ENCODE measurements at regions not wholly inside any gene's neighbourhood (a gene's known extent, or its start where the extent isn't known, plus 50 kb on each side); places are given as distances from the start of the nearest gene placed in this dataset.
A peak's percentile ranks its signal among the peaks of the same experiment; 100 is the strongest.

- no peaks in the 10 kb centered on the region for H3K9me3 ChIP-seq (ENCODE audit: control insufficient read depth, insufficient read depth, low read depth, low read length)
- H3K27me3 ChIP-seq (ENCODE audit: control insufficient read depth, insufficient read depth, low read length), result peaks cover 21% of the 10 kb centered on the region
- H3K27ac ChIP-seq (ENCODE audit: low read length), result no peak overlapping the region
- no TSS peak for BruUV-seq (replicated peaks)
- ChIA-PET POLR2A (no interaction called here), CTCF (interaction anchor here (0.6 to 3.1 kb wide), 4 partner anchors 141 to 148 kb away, joined by 3 to 24 read pairs (median 5); no protein-coding TSS in a partner anchor)
- DNase-seq (ENCODE audit: low read depth, low spot score), result peak; percentile 57
- H3K36me3 ChIP-seq (ENCODE audit: control insufficient read depth, insufficient read depth, low read length), result no peaks in the 10 kb centered on the region
- in situ Hi-C loops (cut with HindIII; ENCODE audit: low pct_unique_long_range_greater_than_20kb, low sequenced_read_pairs), result no loop called here
- TF ChIP-seq POLR2AphosphoS5 (IDR thresholded peaks at IDR 0.05; ENCODE audit: low read depth, low read length) (no peak), SIN3A (IDR thresholded peaks at IDR 0.05; ENCODE audit: borderline replicate concordance, insufficient read depth, low read depth, low read length) (no peak), TCF7L2 (IDR thresholded peaks at IDR 0.05; ENCODE audit: low read depth, low read length) (no peak)
- TF ChIP-seq, protein P1, sequence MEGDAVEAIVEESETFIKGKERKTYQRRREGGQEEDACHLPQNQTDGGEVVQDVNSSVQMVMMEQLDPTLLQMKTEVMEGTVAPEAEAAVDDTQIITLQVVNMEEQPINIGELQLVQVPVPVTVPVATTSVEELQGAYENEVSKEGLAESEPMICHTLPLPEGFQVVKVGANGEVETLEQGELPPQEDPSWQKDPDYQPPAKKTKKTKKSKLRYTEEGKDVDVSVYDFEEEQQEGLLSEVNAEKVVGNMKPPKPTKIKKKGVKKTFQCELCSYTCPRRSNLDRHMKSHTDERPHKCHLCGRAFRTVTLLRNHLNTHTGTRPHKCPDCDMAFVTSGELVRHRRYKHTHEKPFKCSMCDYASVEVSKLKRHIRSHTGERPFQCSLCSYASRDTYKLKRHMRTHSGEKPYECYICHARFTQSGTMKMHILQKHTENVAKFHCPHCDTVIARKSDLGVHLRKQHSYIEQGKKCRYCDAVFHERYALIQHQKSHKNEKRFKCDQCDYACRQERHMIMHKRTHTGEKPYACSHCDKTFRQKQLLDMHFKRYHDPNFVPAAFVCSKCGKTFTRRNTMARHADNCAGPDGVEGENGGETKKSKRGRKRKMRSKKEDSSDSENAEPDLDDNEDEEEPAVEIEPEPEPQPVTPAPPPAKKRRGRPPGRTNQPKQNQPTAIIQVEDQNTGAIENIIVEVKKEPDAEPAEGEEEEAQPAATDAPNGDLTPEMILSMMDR (IDR thresholded peaks at IDR 0.05), result peak; percentile 98
- TF ChIP-seq, protein P2, sequence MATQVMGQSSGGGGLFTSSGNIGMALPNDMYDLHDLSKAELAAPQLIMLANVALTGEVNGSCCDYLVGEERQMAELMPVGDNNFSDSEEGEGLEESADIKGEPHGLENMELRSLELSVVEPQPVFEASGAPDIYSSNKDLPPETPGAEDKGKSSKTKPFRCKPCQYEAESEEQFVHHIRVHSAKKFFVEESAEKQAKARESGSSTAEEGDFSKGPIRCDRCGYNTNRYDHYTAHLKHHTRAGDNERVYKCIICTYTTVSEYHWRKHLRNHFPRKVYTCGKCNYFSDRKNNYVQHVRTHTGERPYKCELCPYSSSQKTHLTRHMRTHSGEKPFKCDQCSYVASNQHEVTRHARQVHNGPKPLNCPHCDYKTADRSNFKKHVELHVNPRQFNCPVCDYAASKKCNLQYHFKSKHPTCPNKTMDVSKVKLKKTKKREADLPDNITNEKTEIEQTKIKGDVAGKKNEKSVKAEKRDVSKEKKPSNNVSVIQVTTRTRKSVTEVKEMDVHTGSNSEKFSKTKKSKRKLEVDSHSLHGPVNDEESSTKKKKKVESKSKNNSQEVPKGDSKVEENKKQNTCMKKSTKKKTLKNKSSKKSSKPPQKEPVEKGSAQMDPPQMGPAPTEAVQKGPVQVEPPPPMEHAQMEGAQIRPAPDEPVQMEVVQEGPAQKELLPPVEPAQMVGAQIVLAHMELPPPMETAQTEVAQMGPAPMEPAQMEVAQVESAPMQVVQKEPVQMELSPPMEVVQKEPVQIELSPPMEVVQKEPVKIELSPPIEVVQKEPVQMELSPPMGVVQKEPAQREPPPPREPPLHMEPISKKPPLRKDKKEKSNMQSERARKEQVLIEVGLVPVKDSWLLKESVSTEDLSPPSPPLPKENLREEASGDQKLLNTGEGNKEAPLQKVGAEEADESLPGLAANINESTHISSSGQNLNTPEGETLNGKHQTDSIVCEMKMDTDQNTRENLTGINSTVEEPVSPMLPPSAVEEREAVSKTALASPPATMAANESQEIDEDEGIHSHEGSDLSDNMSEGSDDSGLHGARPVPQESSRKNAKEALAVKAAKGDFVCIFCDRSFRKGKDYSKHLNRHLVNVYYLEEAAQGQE (IDR thresholded peaks at IDR 0.05; ENCODE audit: insufficient read depth in 1 of 2, low read depth in 2 of 2, low read length in 1 of 2), result 0 out of 4 replicates have a peak, but pooled peaks of 1 of the 2 experiments have one; percentile 24
- peaks cover 7% of the 10 kb centered on the region for H3K4me1 ChIP-seq (ENCODE audit: control insufficient read depth, insufficient read depth, low read length)
- intact Hi-C loops (cut with micrococcal nuclease; ENCODE audit: unreplicated experiment), result loop anchor here (1.0 kb wide), 2 partner anchors 89 to 143 kb away; no protein-coding TSS in a partner anchor
- H3K4me3 ChIP-seq (ENCODE audit: low read depth in 2 of 2, low read length in 2 of 2), result peak overlapping the region; percentile 27 to 49
- peak; percentile 97 for ATAC-seq
Measured at GRCh38 chr5:154610321-154611154, 132.5 kb upstream of the HAND1 start.

DNA sequence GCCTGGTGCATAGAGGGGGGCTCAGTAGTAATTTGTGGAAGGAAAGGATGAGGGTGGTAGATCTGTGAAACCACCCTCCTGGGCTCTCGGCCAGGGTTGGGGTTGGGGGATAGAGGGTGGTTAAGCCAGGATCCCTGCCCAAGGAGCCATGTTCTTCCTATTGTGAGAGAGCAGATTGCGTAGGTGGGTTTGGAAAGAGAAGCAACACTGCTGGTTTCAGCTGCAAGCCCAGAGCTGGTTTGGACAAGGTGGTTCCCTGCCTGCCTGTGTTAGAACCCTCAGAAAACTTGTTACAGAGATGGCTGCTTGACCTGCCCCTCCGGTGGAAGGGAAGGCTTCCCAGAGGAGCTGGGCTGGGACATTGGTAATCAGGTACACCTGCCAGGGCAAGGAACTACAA, 131.2 kb upstream of the HAND1 start:
- in situ Hi-C loops (cut with HindIII; ENCODE audit: low pct_unique_long_range_greater_than_20kb, low sequenced_read_pairs), result no loop called here
- CTCF ChIA-PET, result interaction anchor here (3.1 kb wide), 1 partner anchor 141 kb away, joined by 24 read pairs; no protein-coding TSS in a partner anchor
- BruUV-seq (replicated peaks), result no TSS peak

More for the DNA sequence above, 131.2 kb upstream of the HAND1 start:
- H3K9me3 ChIP-seq (ENCODE audit: control insufficient read depth, insufficient read depth, low read depth, low read length), result no peaks in the 10 kb centered on the region
- no peaks in the 10 kb centered on the region for H3K36me3 ChIP-seq (ENCODE audit: control insufficient read depth, insufficient read depth, low read length)
- TF ChIP-seq TCF7L2 (IDR thresholded peaks at IDR 0.05; ENCODE audit: low read depth, low read length) (no peak), SIN3A (IDR thresholded peaks at IDR 0.05; ENCODE audit: borderline replicate concordance, insufficient read depth, low read depth, low read length) (no peak), POLR2AphosphoS5 (IDR thresholded peaks at IDR 0.05; ENCODE audit: low read depth, low read length) (no peak)
- TF ChIP-seq, protein P1 (IDR thresholded peaks at IDR 0.05), result no peak
- TF ChIP-seq, protein P2 (IDR thresholded peaks at IDR 0.05; ENCODE audit: insufficient read depth in 1 of 2, low read depth in 2 of 2, low read length in 1 of 2), result no peak
- H3K4me3 ChIP-seq (ENCODE audit: low read depth in 2 of 2, low read length in 2 of 2), result no peak overlapping the region
- POLR2A ChIA-PET, result no interaction called here
- ATAC-seq (no peak), DNase-seq (ENCODE audit: low read depth, low spot score) (no peak)
- intact Hi-C loops (cut with micrococcal nuclease; ENCODE audit: unreplicated experiment), result loop anchor here (10.0 kb wide), 1 partner anchor 634 kb away; no protein-coding TSS in a partner anchor
- H3K27me3 ChIP-seq (ENCODE audit: control insufficient read depth, insufficient read depth, low read length), result peaks cover 12% of the 10 kb centered on the region
- peaks cover 9% of the 10 kb centered on the region for H3K4me1 ChIP-seq (ENCODE audit: control insufficient read depth, insufficient read depth, low read length)
- no peak overlapping the region for H3K27ac ChIP-seq (ENCODE audit: low read length)
